GM20000 (cell line): ENCODE measurements at regions not wholly inside any gene's neighbourhood (a gene's known extent, or its start where the extent isn't known, plus 50 kb on each side); places are given as distances from the start of the nearest gene placed in this dataset.

ENCODE experiments used
- DNase-seq: peaks from one replicate; pipeline ENCODE4 v3.0.0; 2012; ENCODE audit warnings: low spot score
- TF ChIP-seq, protein P1 (sequence below): IDR thresholded peaks from 2 replicates; pipeline ENCODE4 v1.5.1; 2012; ENCODE audit warnings: mild to moderate bottlenecking, control low read depth; ENCODE audit errors: extremely low read depth, missing control alignments

DNA sequence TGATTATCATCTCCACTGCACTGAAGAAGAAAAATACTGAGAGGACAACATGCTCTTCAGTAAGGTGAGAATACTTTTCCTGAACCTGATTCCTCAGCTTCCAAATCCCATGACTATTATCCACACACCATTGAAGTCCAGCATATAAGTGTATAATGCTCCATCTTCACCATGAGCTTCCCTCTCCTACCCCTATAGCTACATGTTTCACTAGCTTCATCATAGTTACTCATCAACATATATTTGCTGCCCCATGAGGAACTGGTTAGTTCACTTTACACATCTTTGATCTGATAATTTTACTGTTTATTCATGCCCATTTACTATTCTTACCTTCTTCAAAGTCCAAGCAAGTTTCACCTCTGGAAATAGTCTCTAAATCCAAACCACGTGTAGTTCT is 908.5 kb upstream of the SEMA6D start:
- no peak for DNase-seq

DNA sequence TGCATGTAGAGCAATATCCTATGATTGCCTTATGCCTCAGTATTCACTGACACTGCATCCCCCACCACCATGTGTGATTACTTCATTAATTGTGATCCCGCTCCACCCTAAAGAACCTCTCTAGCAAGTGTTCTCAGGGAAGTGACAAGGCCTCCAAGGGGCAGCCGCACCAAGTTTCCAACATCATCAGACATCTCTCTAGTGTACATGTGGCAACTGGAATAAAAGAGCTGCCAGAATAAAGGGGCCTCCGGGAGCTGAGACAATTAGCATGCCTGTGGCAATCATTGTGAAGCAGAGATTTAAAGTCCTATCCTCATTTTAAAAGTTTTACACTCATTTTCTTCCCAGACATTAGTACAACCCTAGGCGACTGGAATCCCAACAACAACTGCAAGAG is 902.1 kb upstream of the SEMA6D start:
- TF ChIP-seq, protein P1, sequence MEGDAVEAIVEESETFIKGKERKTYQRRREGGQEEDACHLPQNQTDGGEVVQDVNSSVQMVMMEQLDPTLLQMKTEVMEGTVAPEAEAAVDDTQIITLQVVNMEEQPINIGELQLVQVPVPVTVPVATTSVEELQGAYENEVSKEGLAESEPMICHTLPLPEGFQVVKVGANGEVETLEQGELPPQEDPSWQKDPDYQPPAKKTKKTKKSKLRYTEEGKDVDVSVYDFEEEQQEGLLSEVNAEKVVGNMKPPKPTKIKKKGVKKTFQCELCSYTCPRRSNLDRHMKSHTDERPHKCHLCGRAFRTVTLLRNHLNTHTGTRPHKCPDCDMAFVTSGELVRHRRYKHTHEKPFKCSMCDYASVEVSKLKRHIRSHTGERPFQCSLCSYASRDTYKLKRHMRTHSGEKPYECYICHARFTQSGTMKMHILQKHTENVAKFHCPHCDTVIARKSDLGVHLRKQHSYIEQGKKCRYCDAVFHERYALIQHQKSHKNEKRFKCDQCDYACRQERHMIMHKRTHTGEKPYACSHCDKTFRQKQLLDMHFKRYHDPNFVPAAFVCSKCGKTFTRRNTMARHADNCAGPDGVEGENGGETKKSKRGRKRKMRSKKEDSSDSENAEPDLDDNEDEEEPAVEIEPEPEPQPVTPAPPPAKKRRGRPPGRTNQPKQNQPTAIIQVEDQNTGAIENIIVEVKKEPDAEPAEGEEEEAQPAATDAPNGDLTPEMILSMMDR, result no peak
- DNase-seq, result no peak

More for the DNA sequence above, 908.5 kb upstream of the SEMA6D start:
- TF ChIP-seq, protein P1, result no peak

GRCh38 chr15:46815765-46816164 is 901.5 kb upstream of the SEMA6D start:
- TF ChIP-seq, protein P1, result no peak
- no peak for DNase-seq

- TF ChIP-seq, protein P1, result no peak
- no peak for DNase-seq
Measured at GRCh38 chr15:46848704-46849103, 868.6 kb upstream of the SEMA6D start.

DNA sequence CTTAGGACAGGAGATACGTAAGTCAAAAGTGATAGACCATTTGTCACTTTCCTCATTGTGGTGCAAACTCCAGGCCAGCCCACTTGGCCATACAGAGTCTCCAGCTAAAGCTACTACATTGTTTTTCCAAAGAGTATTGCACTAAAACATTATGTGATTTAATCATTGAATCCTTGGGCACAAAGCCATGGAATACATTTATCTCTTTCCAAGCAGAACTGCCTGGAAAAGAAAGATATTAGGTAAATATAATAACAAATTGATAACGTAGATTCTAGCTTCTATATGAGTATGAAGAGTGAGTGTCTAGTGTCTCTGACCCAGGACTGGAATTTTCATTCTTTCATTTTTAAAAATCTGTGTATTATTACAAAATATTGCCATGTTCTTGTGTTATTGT is 863.7 kb upstream of the SEMA6D start:
- TF ChIP-seq, protein P1, result no peak
- no peak for DNase-seq

DNA sequence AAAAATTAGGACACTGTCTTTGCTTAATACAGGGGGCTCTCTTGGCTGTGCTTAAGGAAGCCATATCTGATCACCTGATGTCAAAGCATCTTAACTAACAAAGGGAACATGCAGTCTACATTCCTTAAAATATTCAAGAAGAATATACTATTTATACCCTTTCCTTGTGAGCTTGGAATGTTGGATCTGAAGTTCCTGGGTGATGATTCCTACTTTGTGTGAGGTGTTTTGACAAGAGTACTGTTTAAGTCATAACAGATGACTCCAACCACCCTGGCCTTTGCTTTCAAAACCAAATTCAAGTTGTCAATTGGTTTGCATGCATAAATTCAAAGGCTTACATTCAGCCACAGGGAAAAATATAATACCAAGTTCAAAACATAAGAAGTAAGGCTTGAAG is 862.7 kb upstream of the SEMA6D start:
- TF ChIP-seq, protein P1, result no peak
- no peak for DNase-seq

DNA sequence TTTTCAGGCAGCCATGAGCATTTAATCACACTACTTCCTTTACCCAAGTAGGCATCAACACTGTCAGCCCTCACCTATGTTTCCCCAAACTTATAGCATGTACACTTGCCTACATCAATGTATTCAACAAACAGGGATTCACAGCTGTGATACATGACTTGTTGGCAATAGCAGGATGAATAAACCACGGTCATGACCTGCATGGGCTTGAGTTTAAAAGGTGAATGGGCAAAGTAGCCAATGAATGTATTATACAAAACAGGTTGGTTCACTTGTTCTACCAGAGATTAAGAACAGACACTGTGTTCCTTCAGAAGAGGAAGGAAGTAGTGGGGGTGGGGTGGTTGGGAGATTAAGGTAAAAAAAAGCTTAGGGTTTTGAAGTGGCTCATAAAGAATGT is 861.9 kb upstream of the SEMA6D start:
- TF ChIP-seq, protein P1, result no peak
- no peak for DNase-seq
